ENCODE measurements at regions not wholly inside any gene's neighbourhood (a gene's known extent, or its start where the extent isn't known, plus 50 kb on each side); places are given as distances from the start of the nearest gene placed in this dataset.

DNA sequence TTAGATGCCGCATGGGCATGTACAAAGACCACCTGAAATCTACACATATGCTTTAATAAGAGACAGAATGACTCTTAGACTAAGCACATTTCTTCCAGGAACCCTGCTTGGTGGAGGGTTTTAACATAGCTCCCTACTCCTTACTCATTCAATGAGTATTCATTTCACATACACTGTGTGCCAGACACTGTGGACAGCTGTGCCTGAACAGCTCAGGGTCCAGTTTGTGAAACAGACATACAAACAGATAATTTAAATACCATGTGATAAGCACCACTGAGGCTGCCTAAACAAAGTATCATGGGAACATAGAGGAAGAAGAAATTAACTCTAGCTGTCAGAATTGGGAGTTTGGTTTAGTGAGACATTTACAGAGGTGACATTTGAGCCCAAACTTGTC lies 65.2 kb upstream of the ITPRID1 start:
- TF ChIP-seq, protein P1, sequence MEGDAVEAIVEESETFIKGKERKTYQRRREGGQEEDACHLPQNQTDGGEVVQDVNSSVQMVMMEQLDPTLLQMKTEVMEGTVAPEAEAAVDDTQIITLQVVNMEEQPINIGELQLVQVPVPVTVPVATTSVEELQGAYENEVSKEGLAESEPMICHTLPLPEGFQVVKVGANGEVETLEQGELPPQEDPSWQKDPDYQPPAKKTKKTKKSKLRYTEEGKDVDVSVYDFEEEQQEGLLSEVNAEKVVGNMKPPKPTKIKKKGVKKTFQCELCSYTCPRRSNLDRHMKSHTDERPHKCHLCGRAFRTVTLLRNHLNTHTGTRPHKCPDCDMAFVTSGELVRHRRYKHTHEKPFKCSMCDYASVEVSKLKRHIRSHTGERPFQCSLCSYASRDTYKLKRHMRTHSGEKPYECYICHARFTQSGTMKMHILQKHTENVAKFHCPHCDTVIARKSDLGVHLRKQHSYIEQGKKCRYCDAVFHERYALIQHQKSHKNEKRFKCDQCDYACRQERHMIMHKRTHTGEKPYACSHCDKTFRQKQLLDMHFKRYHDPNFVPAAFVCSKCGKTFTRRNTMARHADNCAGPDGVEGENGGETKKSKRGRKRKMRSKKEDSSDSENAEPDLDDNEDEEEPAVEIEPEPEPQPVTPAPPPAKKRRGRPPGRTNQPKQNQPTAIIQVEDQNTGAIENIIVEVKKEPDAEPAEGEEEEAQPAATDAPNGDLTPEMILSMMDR (conservative IDR thresholded peaks at IDR 0.05), result no peak
- TF ChIP-seq ZFX (IDR thresholded peaks at IDR 0.05), result no peak
- H3K27ac ChIP-seq, result no peak overlapping the region

- no peak overlapping the region for H3K27ac ChIP-seq
- TF ChIP-seq, protein P1 (conservative IDR thresholded peaks at IDR 0.05), result no peak
- TF ChIP-seq ZFX (IDR thresholded peaks at IDR 0.05), result no peak
Measured at GRCh38 chr7:31455844-31456243, 58.0 kb upstream of the ITPRID1 start.

DNA sequence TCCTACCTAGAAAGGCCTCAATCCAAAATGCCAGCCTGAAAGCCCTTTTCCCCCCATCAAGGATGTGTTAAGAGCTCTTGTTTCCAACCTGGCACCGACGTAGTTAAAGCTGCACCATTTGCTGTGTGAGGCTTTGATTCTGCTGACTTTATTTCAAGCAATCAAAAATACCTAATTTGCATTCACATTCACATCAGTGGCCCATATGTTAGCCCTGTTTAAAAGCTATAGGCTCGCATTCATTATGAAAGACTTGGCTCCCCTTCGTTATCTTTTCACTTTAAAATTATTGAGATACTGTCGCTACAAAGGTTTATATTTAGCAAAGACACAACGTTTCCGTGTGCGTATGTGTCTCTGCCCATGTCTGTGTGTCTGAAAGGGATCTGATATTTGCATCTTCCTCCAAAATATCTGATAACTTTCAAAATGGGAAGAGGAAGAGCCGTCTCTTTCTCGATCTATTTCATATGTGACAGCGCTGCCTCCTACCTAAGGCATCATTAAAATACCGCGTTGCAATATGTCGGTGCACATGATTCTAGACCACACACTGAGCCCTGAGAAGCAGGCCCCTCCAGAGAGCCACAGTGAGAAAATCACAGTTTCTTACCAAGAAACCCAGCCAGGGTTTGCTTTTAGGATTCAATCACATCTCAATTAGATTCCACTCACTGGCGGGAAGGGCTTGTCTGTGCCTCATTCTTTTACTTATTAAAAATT lies 57.1 kb upstream of the ITPRID1 start:
- no peak for TF ChIP-seq ZFX (IDR thresholded peaks at IDR 0.05)
- TF ChIP-seq, protein P1 (conservative IDR thresholded peaks at IDR 0.05), result no peak
- no peak overlapping the region for H3K27ac ChIP-seq

DNA sequence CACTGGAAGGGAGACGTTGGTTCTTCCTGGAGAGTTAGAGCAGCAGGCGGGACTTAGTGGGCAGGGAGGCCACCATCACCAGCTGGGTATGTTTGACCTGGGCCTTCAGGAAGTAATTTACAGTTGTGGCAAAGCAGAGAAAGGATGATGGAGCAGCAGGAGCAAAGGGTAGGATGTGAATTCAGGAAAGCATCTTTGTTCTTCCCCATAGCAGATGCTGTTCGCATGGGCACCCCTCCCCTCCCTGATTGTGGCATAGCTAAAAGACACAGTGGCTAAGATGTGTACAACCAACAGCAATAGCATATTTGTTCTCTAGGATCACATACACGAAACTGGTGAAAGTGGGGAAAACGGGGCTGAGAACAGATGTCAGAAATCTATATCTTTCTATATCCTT lies 56.3 kb upstream of the ITPRID1 start:
- TF ChIP-seq, protein P1 (conservative IDR thresholded peaks at IDR 0.05), result no peak
- TF ChIP-seq ZFX (IDR thresholded peaks at IDR 0.05), result no peak
- H3K27ac ChIP-seq, result no peak overlapping the region

- no peak for TF ChIP-seq ZFX (IDR thresholded peaks at IDR 0.05)
- TF ChIP-seq, protein P1 (conservative IDR thresholded peaks at IDR 0.05), result no peak
- no peak overlapping the region for H3K27ac ChIP-seq
Measured at GRCh38 chr7:31458203-31458602, 55.7 kb upstream of the ITPRID1 start.

DNA sequence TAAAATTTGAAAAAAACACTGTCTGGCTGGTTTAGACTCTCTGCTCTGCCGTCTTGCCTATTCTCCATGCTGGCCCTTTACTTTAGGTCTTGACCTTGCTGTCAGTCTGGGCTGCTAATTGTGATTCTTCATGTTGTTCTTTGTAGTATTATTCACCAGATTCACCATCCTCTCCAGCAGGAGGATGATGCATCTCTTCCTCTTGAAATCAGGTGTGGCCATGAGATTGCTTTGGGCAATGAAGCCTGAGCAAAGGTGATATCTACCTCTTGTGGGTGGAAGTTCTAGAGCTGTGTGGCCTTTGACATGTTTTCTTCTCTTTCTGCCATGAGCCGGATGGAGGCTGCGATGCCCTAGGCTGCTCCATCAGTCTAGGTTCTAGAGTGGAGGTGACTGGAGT lies 51.3 kb upstream of the ITPRID1 start:
- TF ChIP-seq ZFX (IDR thresholded peaks at IDR 0.05), result no peak
- TF ChIP-seq, protein P1 (conservative IDR thresholded peaks at IDR 0.05), result no peak

More for the DNA sequence above, 51.3 kb upstream of the ITPRID1 start:
- H3K27ac ChIP-seq, result no peak overlapping the region
